DMS114 treated with DMSO at 0.1 percent for 48 hours (cell line): ENCODE measurements at regions not wholly inside any gene's neighbourhood (a gene's known extent, or its start where the extent isn't known, plus 50 kb on each side); places are given as distances from the start of the nearest gene placed in this dataset.
"Not testable (repeated sequence)": the region's sequence is repeated elsewhere in the genome, so short reads cannot be mapped to it uniquely, and the experiment has no call there.

Experiments used
- DNase-seq: peaks from one replicate; lab custom pipeline; 2025; ENCODE audit not compliant: unreplicated experiment; lab: John Stamatoyannopoulos, UW

GRCh38 chr1:191707288-191707687 lies 451.0 kb upstream of the RGS18 start:
- no peak for DNase-seq

GRCh38 chr1:191709215-191709614 lies 449.0 kb upstream of the RGS18 start:
- no peak for DNase-seq

- no peak for DNase-seq
Observed at GRCh38 chr1:191711961-191712360, 446.3 kb upstream of the RGS18 start.

- no peak for DNase-seq
Observed at GRCh38 chr1:191714845-191715244, 443.4 kb upstream of the RGS18 start.

- DNase-seq, result no peak
Observed at GRCh38 chr1:191729742-191730141, 428.5 kb upstream of the RGS18 start.

GRCh38 chr1:191731608-191732302 lies 426.5 kb upstream of the RGS18 start:
- DNase-seq, result not testable (repeated sequence)

GRCh38 chr1:191734321-191734720 lies 423.9 kb upstream of the RGS18 start:
- DNase-seq, result no peak

GRCh38 chr1:191739544-191739943 lies 418.7 kb upstream of the RGS18 start:
- DNase-seq, result no peak

GRCh38 chr1:191752342-191752741 lies 405.9 kb upstream of the RGS18 start:
- no peak for DNase-seq

- no peak for DNase-seq
Observed at GRCh38 chr1:191760016-191760415, 398.2 kb upstream of the RGS18 start.

- no peak for DNase-seq
Observed at GRCh38 chr1:191788551-191788950, 369.7 kb upstream of the RGS18 start.

GRCh38 chr1:191798178-191798577 lies 360.1 kb upstream of the RGS18 start:
- no peak for DNase-seq

GRCh38 chr1:191804311-191804710 lies 354.0 kb upstream of the RGS18 start:
- DNase-seq, result no peak

GRCh38 chr1:191813593-191813992 lies 344.7 kb upstream of the RGS18 start:
- not testable (repeated sequence) for DNase-seq

GRCh38 chr1:191818198-191818597 lies 340.1 kb upstream of the RGS18 start:
- no peak for DNase-seq

GRCh38 chr1:191831572-191831971 lies 326.7 kb upstream of the RGS18 start:
- DNase-seq, result no peak

GRCh38 chr1:191839891-191840290 lies 318.4 kb upstream of the RGS18 start:
- no peak for DNase-seq

GRCh38 chr1:191851799-191852595 lies 306.3 kb upstream of the RGS18 start:
- no peak for DNase-seq

GRCh38 chr1:191852907-191853306 lies 305.4 kb upstream of the RGS18 start:
- DNase-seq, result no peak

GRCh38 chr1:191857600-191857999 lies 300.7 kb upstream of the RGS18 start:
- no peak for DNase-seq

GRCh38 chr1:191865479-191865878 lies 292.8 kb upstream of the RGS18 start:
- no peak for DNase-seq

- no peak for DNase-seq
Observed at GRCh38 chr1:191866155-191866554, 292.1 kb upstream of the RGS18 start.
